ENCODE measurements at regions not wholly inside any gene's neighbourhood (a gene's known extent, or its start where the extent isn't known, plus 50 kb on each side); places are given as distances from the start of the nearest gene placed in this dataset.

DNA sequence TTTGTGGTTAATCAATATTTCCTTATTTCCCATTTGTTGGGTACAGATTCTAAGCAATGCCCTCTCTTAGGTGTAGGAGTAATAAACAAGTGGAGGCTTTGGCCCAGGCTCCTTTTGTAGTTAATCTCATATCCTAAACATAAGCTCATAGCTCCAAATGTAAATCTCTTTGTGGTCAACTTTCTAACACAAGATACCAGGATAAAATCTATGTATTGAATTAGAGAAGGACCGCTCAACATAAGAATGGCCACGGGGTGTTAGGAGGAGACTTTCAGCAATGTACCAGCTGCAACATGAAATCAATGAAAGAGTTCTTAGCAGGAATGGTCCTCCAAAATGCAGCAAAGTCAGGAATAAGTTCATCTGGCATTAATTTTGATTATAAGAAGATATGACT lies 334.5 kb upstream of the ITGA1 start:
- TF ChIP-seq, protein P1, sequence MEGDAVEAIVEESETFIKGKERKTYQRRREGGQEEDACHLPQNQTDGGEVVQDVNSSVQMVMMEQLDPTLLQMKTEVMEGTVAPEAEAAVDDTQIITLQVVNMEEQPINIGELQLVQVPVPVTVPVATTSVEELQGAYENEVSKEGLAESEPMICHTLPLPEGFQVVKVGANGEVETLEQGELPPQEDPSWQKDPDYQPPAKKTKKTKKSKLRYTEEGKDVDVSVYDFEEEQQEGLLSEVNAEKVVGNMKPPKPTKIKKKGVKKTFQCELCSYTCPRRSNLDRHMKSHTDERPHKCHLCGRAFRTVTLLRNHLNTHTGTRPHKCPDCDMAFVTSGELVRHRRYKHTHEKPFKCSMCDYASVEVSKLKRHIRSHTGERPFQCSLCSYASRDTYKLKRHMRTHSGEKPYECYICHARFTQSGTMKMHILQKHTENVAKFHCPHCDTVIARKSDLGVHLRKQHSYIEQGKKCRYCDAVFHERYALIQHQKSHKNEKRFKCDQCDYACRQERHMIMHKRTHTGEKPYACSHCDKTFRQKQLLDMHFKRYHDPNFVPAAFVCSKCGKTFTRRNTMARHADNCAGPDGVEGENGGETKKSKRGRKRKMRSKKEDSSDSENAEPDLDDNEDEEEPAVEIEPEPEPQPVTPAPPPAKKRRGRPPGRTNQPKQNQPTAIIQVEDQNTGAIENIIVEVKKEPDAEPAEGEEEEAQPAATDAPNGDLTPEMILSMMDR (IDR thresholded peaks at IDR 0.05; ENCODE audit: borderline replicate concordance, control extremely low read depth, extremely low read depth, insufficient read depth, missing control alignments): no peak

GRCh38 chr5:52455920-52456319 lies 331.8 kb upstream of the ITGA1 start:
- in situ Hi-C loops (cut with MboI; ENCODE audit: low sequenced_read_pairs, unreplicated experiment): no loop called here
- no peak for DNase-seq (ENCODE audit: low spot score)
- TF ChIP-seq, protein P1 (IDR thresholded peaks at IDR 0.05; ENCODE audit: borderline replicate concordance, control extremely low read depth, extremely low read depth, insufficient read depth, missing control alignments): no peak

More for the DNA sequence above, 334.5 kb upstream of the ITGA1 start:
- in situ Hi-C loops (cut with MboI; ENCODE audit: low sequenced_read_pairs, unreplicated experiment): no loop called here
- no peak for DNase-seq (ENCODE audit: low spot score)

- TF ChIP-seq, protein P1 (IDR thresholded peaks at IDR 0.05; ENCODE audit: borderline replicate concordance, control extremely low read depth, extremely low read depth, insufficient read depth, missing control alignments): no peak
- DNase-seq (ENCODE audit: low spot score): no peak
- in situ Hi-C loops (cut with MboI; ENCODE audit: low sequenced_read_pairs, unreplicated experiment): no loop called here
Observed at GRCh38 chr5:52457810-52458209, 329.9 kb upstream of the ITGA1 start.

DNA sequence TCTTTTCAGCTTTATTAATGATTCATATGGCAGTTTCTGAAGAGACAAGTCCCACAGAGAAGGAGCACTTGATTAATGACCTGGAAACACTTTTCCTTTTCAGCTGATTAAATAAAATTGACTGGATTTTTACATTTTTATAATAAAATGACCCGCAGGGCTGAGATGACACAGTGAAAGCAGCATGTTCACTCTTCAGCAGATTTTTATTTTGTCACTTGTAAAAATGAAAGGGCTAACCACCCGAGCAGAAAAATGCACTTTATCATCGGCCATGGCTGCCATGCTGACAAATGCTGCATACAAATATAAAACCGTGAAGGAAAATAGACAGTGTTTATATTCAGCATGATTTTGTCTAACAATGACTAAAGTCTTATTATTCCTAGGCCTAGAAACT lies 321.6 kb upstream of the ITGA1 start:
- in situ Hi-C loops (cut with MboI; ENCODE audit: low sequenced_read_pairs, unreplicated experiment): no loop called here
- TF ChIP-seq, protein P1 (IDR thresholded peaks at IDR 0.05; ENCODE audit: borderline replicate concordance, control extremely low read depth, extremely low read depth, insufficient read depth, missing control alignments): no peak
- DNase-seq (ENCODE audit: low spot score): no peak

DNA sequence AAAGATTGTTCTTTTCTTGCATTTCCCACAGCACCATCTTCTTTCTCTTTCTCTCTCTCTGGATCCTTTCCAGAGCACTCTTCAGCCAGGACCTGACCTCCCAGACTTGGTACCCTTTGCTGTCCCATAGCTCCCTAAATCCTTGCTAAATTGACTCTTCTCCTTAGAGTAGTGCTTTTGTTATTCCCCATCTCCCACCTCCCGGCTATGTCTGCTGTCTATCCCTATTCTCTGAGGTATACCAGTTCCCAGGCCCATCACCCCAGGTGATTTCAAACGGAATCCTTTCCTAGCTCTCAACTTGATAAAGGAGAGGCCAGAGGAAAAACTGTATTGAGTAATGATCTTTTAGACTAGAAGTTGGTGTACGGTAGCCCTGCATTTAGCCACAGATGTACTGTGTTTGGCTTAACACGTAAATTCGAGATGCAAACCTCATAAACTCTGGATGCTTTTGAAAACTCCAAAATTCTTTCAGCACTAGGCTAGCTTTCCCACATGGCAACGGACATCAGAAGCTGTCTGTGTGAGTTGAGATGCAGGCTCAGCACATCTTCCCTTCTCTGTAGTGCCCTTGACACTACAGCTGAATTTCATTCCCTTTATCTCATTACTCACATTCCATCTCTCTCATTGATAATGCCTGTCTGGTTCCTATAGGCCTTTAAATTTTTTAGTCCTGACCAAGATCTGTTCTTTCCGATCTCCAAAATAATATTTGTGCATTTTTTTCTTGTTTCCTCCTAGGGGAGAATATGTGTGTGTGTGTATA lies 320.8 kb upstream of the ITGA1 start:
- no peak for DNase-seq (ENCODE audit: low spot score)
- TF ChIP-seq, protein P1 (IDR thresholded peaks at IDR 0.05; ENCODE audit: borderline replicate concordance, control extremely low read depth, extremely low read depth, insufficient read depth, missing control alignments): no peak
- in situ Hi-C loops (cut with MboI; ENCODE audit: low sequenced_read_pairs, unreplicated experiment): no loop called here

GRCh38 chr5:52468976-52469375 lies 318.7 kb upstream of the ITGA1 start:
- TF ChIP-seq, protein P1 (IDR thresholded peaks at IDR 0.05; ENCODE audit: borderline replicate concordance, control extremely low read depth, extremely low read depth, insufficient read depth, missing control alignments): no peak

More at GRCh38 chr5:52468976-52469375, 318.7 kb upstream of the ITGA1 start:
- DNase-seq (ENCODE audit: low spot score): no peak
- in situ Hi-C loops (cut with MboI; ENCODE audit: low sequenced_read_pairs, unreplicated experiment): no loop called here
